DND-41 (cell line): ENCODE measurements at regions not wholly inside any gene's neighbourhood (a gene's known extent, or its start where the extent isn't known, plus 50 kb on each side); places are given as distances from the start of the nearest gene placed in this dataset.

Source experiments
- ATAC-seq: fragments of 200-7000 bp; cut with Tn5 transposase; 3 replicates; pipeline ENCODE4 v1.9.1; 2021; ENCODE audit warnings: low read depth; ENCODE audit not compliant: insufficient read depth
- DNase-seq: peaks from one replicate; pipeline ENCODE4 v3.0.0-alpha.2; 2020
- H2AFZ ChIP-seq: 2 replicates; pipeline ENCODE4 v1.6.0; 2012; ENCODE audit warnings: low read depth, low read length
- H3K27ac ChIP-seq: 2 replicates; pipeline ENCODE4 v1.5.1; 2012; ENCODE audit warnings: low read length, inconsistent platforms
- H3K27me3 ChIP-seq: fragments of 200-600 bp; sonication (generic); 2 replicates; pipeline ENCODE4 v1.6.0; 2012; ENCODE audit warnings: low read length, mild to moderate bottlenecking, inconsistent platforms; ENCODE audit not compliant: insufficient read depth, poor library complexity
- H3K36me3 ChIP-seq: 2 replicates; pipeline ENCODE4 v1.5.1; 2012; ENCODE audit warnings: low read length, inconsistent platforms; ENCODE audit not compliant: insufficient read depth
- H3K4me1 ChIP-seq: 2 replicates; pipeline ENCODE4 v1.5.1; 2012; ENCODE audit warnings: mild to moderate bottlenecking, low read length; ENCODE audit not compliant: insufficient read depth
- H3K4me2 ChIP-seq: 2 replicates; pipeline ENCODE4 v1.6.0; 2012; ENCODE audit warnings: mild to moderate bottlenecking, moderate library complexity, low read length, inconsistent platforms; ENCODE audit not compliant: insufficient read depth
- H3K4me3 ChIP-seq, 2 experiments: fragments of 200-600 bp in 1 of 2; shearing (Covaris generic) in 1 of 2; 2 replicates each; pipeline ENCODE4 v1.5.1; 2012 to 2016; ENCODE audit warnings: inconsistent platforms in 2 of 2, low read length in 2 of 2, mild to moderate bottlenecking in 2 of 2, low read depth in 1 of 2, moderate library complexity in 1 of 2
- H3K79me2 ChIP-seq: 2 replicates; pipeline ENCODE4 v1.6.0; 2012; ENCODE audit warnings: low read length, inconsistent platforms; ENCODE audit not compliant: insufficient read depth
- H3K9ac ChIP-seq: 2 replicates; pipeline ENCODE4 v1.6.0; 2012; ENCODE audit warnings: low read depth, mild to moderate bottlenecking, inconsistent platforms, low read length, moderate library complexity
- H3K9me3 ChIP-seq: 2 replicates; pipeline ENCODE4 v1.5.1; 2012; ENCODE audit warnings: low read length, moderate library complexity, mild to moderate bottlenecking, inconsistent platforms; ENCODE audit not compliant: insufficient read depth, severe bottlenecking
- H4K20me1 ChIP-seq: 2 replicates; pipeline ENCODE4 v1.6.0; 2012; ENCODE audit warnings: low read length; ENCODE audit not compliant: insufficient read depth
- CTCF ChIP-seq: IDR thresholded peaks from 2 replicates; pipeline ENCODE4 v1.5.1; 2012; ENCODE audit warnings: borderline replicate concordance, low read length, moderate library complexity, mild to moderate bottlenecking; ENCODE audit not compliant: poor library complexity, severe bottlenecking; ENCODE audit errors: extremely low read depth
- EZH2 ChIP-seq: IDR thresholded peaks from 3 replicates; pipeline ENCODE4 v1.6.1; 2012; ENCODE audit warnings: borderline replicate concordance, low read depth, mild to moderate bottlenecking, moderate library complexity, low read length, inconsistent platforms; ENCODE audit not compliant: severe bottlenecking

GRCh38 chr2:221780281-221780688 is 208.2 kb upstream of the EPHA4 start:
- no peaks in the 10 kb centered on the region for H3K79me2 ChIP-seq
- H4K20me1 ChIP-seq, result no peaks in the 10 kb centered on the region
- DNase-seq (no peak), ATAC-seq (no peak)
- no peak overlapping the region for H3K4me2 ChIP-seq
- H3K4me1 ChIP-seq, result no peaks in the 10 kb centered on the region
- H3K4me3 ChIP-seq, result no peak overlapping the region
- H3K9ac ChIP-seq, result no peak overlapping the region
- no peak overlapping the region for H2AFZ ChIP-seq
- H3K27ac ChIP-seq, result no peak overlapping the region
- H3K27me3 ChIP-seq, result no peaks in the 10 kb centered on the region
- H3K36me3 ChIP-seq, result no peaks in the 10 kb centered on the region
- no peaks in the 10 kb centered on the region for H3K9me3 ChIP-seq
- TF ChIP-seq CTCF (no peak), EZH2 (no peak)

- Histone ChIP-seq H2AFZ (no peak overlapping the region), H3K4me2 (no peak overlapping the region), H3K4me3 (no peak overlapping the region), H3K27me3 (no peaks in the 10 kb centered on the region), H3K79me2 (no peaks in the 10 kb centered on the region), H3K4me1 (no peaks in the 10 kb centered on the region), H3K36me3 (no peaks in the 10 kb centered on the region), H4K20me1 (no peaks in the 10 kb centered on the region), H3K9me3 (no peaks in the 10 kb centered on the region), H3K9ac (no peak overlapping the region), H3K27ac (no peak overlapping the region)
- DNase-seq (no peak), ATAC-seq (no peak)
- no peak for TF ChIP-seq EZH2
- no peak for TF ChIP-seq CTCF
Measured at GRCh38 chr2:221779614-221780067, 207.5 kb upstream of the EPHA4 start.

- Histone ChIP-seq H3K4me3 (no peak overlapping the region), H3K4me2 (no peak overlapping the region), H3K36me3 (no peaks in the 10 kb centered on the region), H3K4me1 (no peaks in the 10 kb centered on the region), H3K27ac (no peak overlapping the region), H4K20me1 (no peaks in the 10 kb centered on the region), H3K79me2 (no peaks in the 10 kb centered on the region), H2AFZ (no peak overlapping the region), H3K9me3 (no peaks in the 10 kb centered on the region), H3K27me3 (no peaks in the 10 kb centered on the region), H3K9ac (no peak overlapping the region)
- TF ChIP-seq CTCF (no peak), EZH2 (no peak)
- ATAC-seq, result no peak
- DNase-seq, result no peak
Measured at GRCh38 chr2:221778025-221778424, 205.9 kb upstream of the EPHA4 start.

- no peaks in the 10 kb centered on the region for H3K36me3 ChIP-seq
Measured at GRCh38 chr2:221777119-221777518, 205.0 kb upstream of the EPHA4 start.

More at GRCh38 chr2:221777119-221777518, 205.0 kb upstream of the EPHA4 start:
- Histone ChIP-seq H3K4me2 (no peak overlapping the region), H3K4me3 (no peak overlapping the region), H3K27ac (no peak overlapping the region), H2AFZ (no peak overlapping the region), H3K27me3 (no peaks in the 10 kb centered on the region), H3K9me3 (no peaks in the 10 kb centered on the region), H3K4me1 (no peaks in the 10 kb centered on the region), H4K20me1 (no peaks in the 10 kb centered on the region), H3K79me2 (no peaks in the 10 kb centered on the region), H3K9ac (no peak overlapping the region)
- TF ChIP-seq EZH2, result no peak
- TF ChIP-seq CTCF, result no peak
- ATAC-seq, result no peak
- no peak for DNase-seq
